GM19438 (cell line): ENCODE measurements at regions not wholly inside any gene's neighbourhood (a gene's known extent, or its start where the extent isn't known, plus 50 kb on each side); places are given as distances from the start of the nearest gene placed in this dataset.
"Not testable (repeated sequence)": the region's sequence is repeated elsewhere in the genome, so short reads cannot be mapped to it uniquely, and the experiment has no call there.

Source experiments
- ATAC-seq: cut with Tn5 transposase; IDR thresholded peaks from one replicate; pipeline ENCODE4 v1.9.1; 2021; ENCODE audit warnings: low read depth; ENCODE audit not compliant: unreplicated experiment

GRCh38 chr15:62218841-62219240 lies 53.8 kb upstream of the C2CD4B start:
- ATAC-seq, result no peak

- no peak for ATAC-seq
These were observed 54.7 kb upstream of the C2CD4B start for GRCh38 chr15:62219799-62220198.

GRCh38 chr15:62223020-62223419 lies 57.9 kb upstream of the C2CD4B start:
- ATAC-seq, result no peak

GRCh38 chr15:62228604-62229003 lies 63.5 kb upstream of the C2CD4B start:
- no peak for ATAC-seq

- ATAC-seq, result no peak
These were observed 66.8 kb upstream of the C2CD4B start for GRCh38 chr15:62231856-62232255.

- no peak for ATAC-seq
These were observed 75.3 kb upstream of the C2CD4B start for GRCh38 chr15:62240121-62241096.

- no peak for ATAC-seq
These were observed 76.2 kb upstream of the C2CD4B start for GRCh38 chr15:62241135-62241770.

- no peak for ATAC-seq
These were observed 77.9 kb upstream of the C2CD4B start for GRCh38 chr15:62242999-62243398.

GRCh38 chr15:62244762-62245161 lies 79.7 kb upstream of the C2CD4B start:
- no peak for ATAC-seq

GRCh38 chr15:62248277-62248984 lies 83.3 kb upstream of the C2CD4B start:
- no peak for ATAC-seq

GRCh38 chr15:62249501-62249900 lies 84.4 kb upstream of the C2CD4B start:
- ATAC-seq, result no peak

- no peak for ATAC-seq
These were observed 85.1 kb upstream of the C2CD4B start for GRCh38 chr15:62250186-62250585.

- no peak for ATAC-seq
These were observed 85.9 kb upstream of the C2CD4B start for GRCh38 chr15:62250978-62251377.

GRCh38 chr15:62253294-62253693 lies 88.2 kb upstream of the C2CD4B start:
- ATAC-seq, result no peak

GRCh38 chr15:62254137-62254934 lies 89.3 kb upstream of the C2CD4B start:
- no peak for ATAC-seq

GRCh38 chr15:62256430-62256829 lies 91.3 kb upstream of the C2CD4B start:
- not testable (repeated sequence) for ATAC-seq

GRCh38 chr15:62257996-62258521 lies 93.0 kb upstream of the C2CD4B start:
- ATAC-seq, result no peak

GRCh38 chr15:62262305-62262941 lies 97.3 kb upstream of the C2CD4B start:
- ATAC-seq, result no peak

- ATAC-seq, result no peak
These were observed 99.1 kb upstream of the C2CD4B start for GRCh38 chr15:62264196-62264595.

GRCh38 chr15:62269504-62269903 lies 104.4 kb upstream of the C2CD4B start:
- ATAC-seq, result no peak
